Hepatocyte (in vitro differentiated cells): ENCODE measurements at regions not wholly inside any gene's neighbourhood (a gene's known extent, or its start where the extent isn't known, plus 50 kb on each side); places are given as distances from the start of the nearest gene placed in this dataset.

Experiments
- DNase-seq: peaks from one replicate; pipeline ENCODE4 v3.0.0-alpha.2; 2016; ENCODE audit warnings: low spot score
- H2AFZ ChIP-seq: fragments of 200-600 bp; sonication (generic); 2 replicates; pipeline ENCODE4 v1.6.0; 2016; ENCODE audit warnings: antibody characterized with exemption, mild to moderate bottlenecking
- H3K27ac ChIP-seq: fragments of 200-600 bp; sonication (generic); 2 replicates; pipeline ENCODE4 v1.5.1; 2016; ENCODE audit warnings: mild to moderate bottlenecking
- H3K27me3 ChIP-seq: fragments of 200-600 bp; sonication (generic); 2 replicates; pipeline ENCODE4 v1.6.1; 2016
- H3K36me3 ChIP-seq: fragments of 200-600 bp; sonication (generic); replicated peaks from 2 replicates; pipeline ENCODE4 v1.5.1; 2016; ENCODE audit warnings: low read depth; ENCODE audit not compliant: insufficient read depth
- H3K4me1 ChIP-seq: fragments of 200-600 bp; sonication (generic); 2 replicates; pipeline ENCODE4 v1.5.1; 2016; ENCODE audit warnings: mild to moderate bottlenecking, moderate library complexity; ENCODE audit not compliant: insufficient read depth
- H3K4me2 ChIP-seq: fragments of 200-600 bp; sonication (generic); 2 replicates; pipeline ENCODE4 v1.6.0; 2016
- H3K4me3 ChIP-seq: fragments of 200-600 bp; sonication (generic); 2 replicates; pipeline ENCODE4 v1.5.1; 2016; ENCODE audit warnings: mild to moderate bottlenecking
- H3K79me2 ChIP-seq: fragments of 200-600 bp; sonication (generic); 2 replicates; pipeline ENCODE4 v1.6.0; 2017; ENCODE audit warnings: mild to moderate bottlenecking
- H3K9me2 ChIP-seq: fragments of 200-600 bp; sonication (generic); replicated peaks from 2 replicates; pipeline ENCODE4 v1.6.0; 2017; ENCODE audit warnings: mild to moderate bottlenecking; ENCODE audit not compliant: insufficient read depth
- H3K9me3 ChIP-seq: fragments of 200-600 bp; sonication (generic); 2 replicates; pipeline ENCODE4 v1.5.1; 2016; ENCODE audit warnings: low read depth, mild to moderate bottlenecking
- H4K20me1 ChIP-seq: fragments of 200-600 bp; sonication (generic); 2 replicates; pipeline ENCODE4 v1.6.0; 2016; ENCODE audit warnings: mild to moderate bottlenecking; ENCODE audit not compliant: insufficient read depth, poor library complexity, severe bottlenecking
- EZH2 ChIP-seq: fragments of 200-600 bp; sonication (generic); IDR thresholded peaks from 2 replicates; pipeline ENCODE4 v1.6.1; 2016; ENCODE audit warnings: antibody characterized with exemption, mild to moderate bottlenecking, borderline replicate concordance
- EZH2phosphoT487 ChIP-seq: fragments of 200-600 bp; sonication (generic); IDR thresholded peaks from one replicate; pipeline ENCODE4 v1.6.1; 2018; ENCODE audit warnings: antibody characterized with exemption, mild to moderate bottlenecking, low read depth, moderate library complexity; ENCODE audit not compliant: unreplicated experiment, severe bottlenecking
- WGBS: methylation state at CpG from one replicate; pipeline ENCODE4 v1.1.6; 2016; ENCODE audit warnings: low lambda C conversion rate; ENCODE audit errors: missing lambda C conversion rate; 5-methylcytosine and 5-hydroxymethylcytosine counted together
- TF ChIP-seq, protein P1 (sequence below): fragments of 200-600 bp; sonication (generic); IDR thresholded peaks from 2 replicates; pipeline ENCODE4 v1.5.1; 2016; ENCODE audit warnings: antibody characterized with exemption, mild to moderate bottlenecking; ENCODE audit not compliant: poor library complexity

DNA sequence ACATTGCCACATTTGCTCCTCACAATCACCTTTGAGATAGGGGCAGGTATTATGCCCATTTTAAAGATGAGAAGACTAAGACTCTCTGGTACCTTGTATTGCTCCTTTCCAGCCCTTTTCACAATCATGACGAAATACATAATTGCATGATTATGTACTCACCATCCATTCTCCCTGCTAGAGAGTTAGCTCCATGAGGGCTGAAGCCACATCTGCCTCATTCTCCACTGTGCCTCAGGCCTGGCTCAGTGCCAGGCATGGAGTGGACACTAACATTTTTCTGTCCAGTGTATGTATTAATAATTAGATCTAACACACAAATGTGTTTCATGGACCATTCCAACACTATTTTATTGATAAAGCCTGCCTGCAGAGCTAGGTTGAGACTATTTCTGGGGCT is 191.4 kb downstream of the MINAR1 start:
- H3K4me2 ChIP-seq: no peak overlapping the region
- no peak overlapping the region for H3K4me3 ChIP-seq
- WGBS: 85% methylated on average over 1 of the region's 1 CpG
- H3K4me1 ChIP-seq: no peaks in the 10 kb centered on the region
- H2AFZ ChIP-seq: no peak overlapping the region
- no peaks in the 10 kb centered on the region for H3K9me3 ChIP-seq
- TF ChIP-seq EZH2phosphoT487 (no peak), EZH2 (no peak)
- TF ChIP-seq, protein P1, sequence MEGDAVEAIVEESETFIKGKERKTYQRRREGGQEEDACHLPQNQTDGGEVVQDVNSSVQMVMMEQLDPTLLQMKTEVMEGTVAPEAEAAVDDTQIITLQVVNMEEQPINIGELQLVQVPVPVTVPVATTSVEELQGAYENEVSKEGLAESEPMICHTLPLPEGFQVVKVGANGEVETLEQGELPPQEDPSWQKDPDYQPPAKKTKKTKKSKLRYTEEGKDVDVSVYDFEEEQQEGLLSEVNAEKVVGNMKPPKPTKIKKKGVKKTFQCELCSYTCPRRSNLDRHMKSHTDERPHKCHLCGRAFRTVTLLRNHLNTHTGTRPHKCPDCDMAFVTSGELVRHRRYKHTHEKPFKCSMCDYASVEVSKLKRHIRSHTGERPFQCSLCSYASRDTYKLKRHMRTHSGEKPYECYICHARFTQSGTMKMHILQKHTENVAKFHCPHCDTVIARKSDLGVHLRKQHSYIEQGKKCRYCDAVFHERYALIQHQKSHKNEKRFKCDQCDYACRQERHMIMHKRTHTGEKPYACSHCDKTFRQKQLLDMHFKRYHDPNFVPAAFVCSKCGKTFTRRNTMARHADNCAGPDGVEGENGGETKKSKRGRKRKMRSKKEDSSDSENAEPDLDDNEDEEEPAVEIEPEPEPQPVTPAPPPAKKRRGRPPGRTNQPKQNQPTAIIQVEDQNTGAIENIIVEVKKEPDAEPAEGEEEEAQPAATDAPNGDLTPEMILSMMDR: no peak
- no peaks in the 10 kb centered on the region for H4K20me1 ChIP-seq
- DNase-seq: no peak
- H3K9me2 ChIP-seq: no peaks in the 10 kb centered on the region
- H3K27ac ChIP-seq: no peak overlapping the region
- no peaks in the 10 kb centered on the region for H3K79me2 ChIP-seq
- H3K27me3 ChIP-seq: no peaks in the 10 kb centered on the region
- no peaks in the 10 kb centered on the region for H3K36me3 ChIP-seq

DNA sequence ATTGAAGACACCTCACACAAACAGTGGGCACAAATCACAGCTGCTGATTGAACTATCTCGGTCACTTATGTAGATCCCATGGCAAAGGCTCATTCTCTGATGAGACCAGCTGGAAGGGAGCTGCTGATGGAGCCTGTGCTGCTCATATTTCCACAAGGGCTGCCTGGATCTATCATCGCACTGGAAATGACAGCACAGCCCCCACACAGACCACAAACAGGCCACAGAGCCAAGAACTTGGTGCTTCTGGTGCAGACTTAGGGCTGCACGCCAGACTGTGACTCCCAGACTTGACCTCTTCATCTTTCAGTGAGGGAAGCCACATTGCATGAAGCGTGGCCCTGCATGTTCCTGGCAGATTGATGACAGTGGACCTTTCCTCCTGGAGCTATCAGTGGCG is 197.6 kb downstream of the MINAR1 start:
- Histone ChIP-seq H3K9me3 (no peaks in the 10 kb centered on the region), H3K79me2 (no peaks in the 10 kb centered on the region), H3K4me2 (no peak overlapping the region), H2AFZ (no peak overlapping the region), H3K9me2 (no peaks in the 10 kb centered on the region), H3K27ac (no peak overlapping the region), H3K36me3 (no peaks in the 10 kb centered on the region), H4K20me1 (no peaks in the 10 kb centered on the region), H3K27me3 (no peaks in the 10 kb centered on the region), H3K4me1 (peaks cover 2% of the 10 kb centered on the region), H3K4me3 (no peak overlapping the region)
- no peak for DNase-seq
- TF ChIP-seq EZH2 (no peak), EZH2phosphoT487 (no peak)
- TF ChIP-seq, protein P1: no peak
- WGBS: 84% methylated on average over 5 of the region's 5 CpGs

DNA sequence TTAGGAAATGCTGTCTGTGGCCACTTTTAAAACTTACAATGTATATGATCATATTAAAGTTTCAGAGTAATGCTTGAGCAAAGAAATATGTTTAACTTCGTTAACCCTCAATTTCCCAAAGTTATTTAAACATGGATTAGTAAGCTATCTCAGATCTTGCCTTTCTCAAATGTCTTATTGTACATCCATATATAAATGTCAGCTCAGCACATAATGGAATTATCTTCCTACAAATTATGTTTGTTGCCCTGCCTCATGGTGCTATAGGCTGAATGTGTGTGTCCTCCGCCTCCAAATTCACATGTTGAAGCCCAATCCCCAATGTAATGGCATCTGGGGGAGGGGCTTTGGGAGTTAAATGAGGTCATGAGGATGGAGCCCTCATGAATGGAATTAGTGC is 200.3 kb downstream of the MINAR1 start:
- DNase-seq: no peak
- H3K4me3 ChIP-seq: no peak overlapping the region
- no peaks in the 10 kb centered on the region for H3K79me2 ChIP-seq
- H4K20me1 ChIP-seq: no peaks in the 10 kb centered on the region
- H3K27ac ChIP-seq: no peak overlapping the region
- no peak overlapping the region for H3K4me2 ChIP-seq
- H3K36me3 ChIP-seq: no peaks in the 10 kb centered on the region
- no peaks in the 10 kb centered on the region for H3K27me3 ChIP-seq
- 94% methylated on average over 2 of the region's 2 CpGs for WGBS
- TF ChIP-seq EZH2 (no peak), EZH2phosphoT487 (no peak)
- TF ChIP-seq, protein P1: no peak
- H3K4me1 ChIP-seq: peaks cover 5% of the 10 kb centered on the region
- H3K9me3 ChIP-seq: no peaks in the 10 kb centered on the region
- H2AFZ ChIP-seq: no peak overlapping the region
- H3K9me2 ChIP-seq: no peaks in the 10 kb centered on the region
